ENCODE measurements at regions not wholly inside any gene's neighbourhood (a gene's known extent, or its start where the extent isn't known, plus 50 kb on each side); places are given as distances from the start of the nearest gene placed in this dataset.
A peak's percentile ranks its signal among the peaks of the same experiment; 100 is the strongest.
"Not testable (repeated sequence)": the region's sequence is repeated elsewhere in the genome, so short reads cannot be mapped to it uniquely, and the experiment has no call there.

DNA sequence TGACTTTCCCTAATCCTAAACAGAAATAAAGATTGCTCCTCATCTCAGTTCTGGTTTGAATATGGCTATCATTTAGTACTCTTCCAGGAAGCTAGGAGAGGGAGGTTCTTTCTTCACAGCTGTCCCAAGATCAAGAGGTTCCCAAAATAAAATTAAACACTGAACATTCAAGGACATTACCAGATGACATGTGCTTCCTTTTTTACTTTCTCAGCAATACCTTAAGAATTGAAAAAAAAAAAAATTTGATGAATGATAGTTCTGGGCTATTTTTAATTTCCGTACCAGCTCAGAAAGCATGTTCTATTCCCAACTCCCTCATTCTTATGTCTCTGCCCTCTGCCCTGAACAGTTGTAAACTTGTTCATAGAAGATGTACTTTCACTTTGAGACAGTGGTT lies 61.7 kb upstream of the MYL1 start:
- H3K36me3 Mint-ChIP-seq (ENCODE audit: low read depth), result no peaks in the 10 kb centered on the region
- peaks cover 23% of the 10 kb centered on the region for H3K27me3 Mint-ChIP-seq (ENCODE audit: low read depth)
- no peaks in the 10 kb centered on the region for H3K4me1 Mint-ChIP-seq (ENCODE audit: low read depth)
- no peak for DNase-seq (ENCODE audit: low spot score)
- no peak overlapping the region for H3K4me3 Mint-ChIP-seq (ENCODE audit: unreplicated experiment)
- TF ChIP-seq, protein P1, sequence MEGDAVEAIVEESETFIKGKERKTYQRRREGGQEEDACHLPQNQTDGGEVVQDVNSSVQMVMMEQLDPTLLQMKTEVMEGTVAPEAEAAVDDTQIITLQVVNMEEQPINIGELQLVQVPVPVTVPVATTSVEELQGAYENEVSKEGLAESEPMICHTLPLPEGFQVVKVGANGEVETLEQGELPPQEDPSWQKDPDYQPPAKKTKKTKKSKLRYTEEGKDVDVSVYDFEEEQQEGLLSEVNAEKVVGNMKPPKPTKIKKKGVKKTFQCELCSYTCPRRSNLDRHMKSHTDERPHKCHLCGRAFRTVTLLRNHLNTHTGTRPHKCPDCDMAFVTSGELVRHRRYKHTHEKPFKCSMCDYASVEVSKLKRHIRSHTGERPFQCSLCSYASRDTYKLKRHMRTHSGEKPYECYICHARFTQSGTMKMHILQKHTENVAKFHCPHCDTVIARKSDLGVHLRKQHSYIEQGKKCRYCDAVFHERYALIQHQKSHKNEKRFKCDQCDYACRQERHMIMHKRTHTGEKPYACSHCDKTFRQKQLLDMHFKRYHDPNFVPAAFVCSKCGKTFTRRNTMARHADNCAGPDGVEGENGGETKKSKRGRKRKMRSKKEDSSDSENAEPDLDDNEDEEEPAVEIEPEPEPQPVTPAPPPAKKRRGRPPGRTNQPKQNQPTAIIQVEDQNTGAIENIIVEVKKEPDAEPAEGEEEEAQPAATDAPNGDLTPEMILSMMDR (IDR thresholded peaks at IDR 0.05), result no peak
- H3K9me3 Mint-ChIP-seq (ENCODE audit: low read depth), result peaks cover 5% of the 10 kb centered on the region
- H3K27ac Mint-ChIP-seq (ENCODE audit: unreplicated experiment), result no peak overlapping the region

DNA sequence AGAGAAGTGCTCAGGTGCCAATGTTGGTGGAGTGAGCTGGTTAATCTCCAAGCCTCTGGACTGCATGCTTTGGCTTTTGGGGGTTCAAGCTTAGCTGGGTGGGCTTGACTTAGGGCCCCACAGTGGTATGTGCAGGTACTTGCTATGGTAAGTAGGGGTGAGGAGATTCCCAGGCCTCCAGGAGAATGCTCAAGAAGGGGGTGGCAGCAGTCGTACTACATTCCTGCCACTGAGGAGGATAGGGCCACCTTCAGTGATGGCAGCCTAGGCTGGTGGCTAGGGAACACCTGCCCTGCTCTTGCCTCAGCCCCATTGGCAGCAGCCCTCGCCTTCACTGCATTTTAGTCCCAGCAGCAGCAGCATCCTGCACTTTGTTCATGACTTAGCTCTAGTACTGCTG lies 55.6 kb upstream of the MYL1 start:
- Mint-ChIP-seq H3K9me3 (ENCODE audit: low read depth) (no peaks in the 10 kb centered on the region), H3K27me3 (ENCODE audit: low read depth) (peaks cover 4% of the 10 kb centered on the region), H3K4me1 (ENCODE audit: low read depth) (no peaks in the 10 kb centered on the region), H3K27ac (ENCODE audit: unreplicated experiment) (no peak overlapping the region), H3K4me3 (ENCODE audit: unreplicated experiment) (no peak overlapping the region), H3K36me3 (ENCODE audit: low read depth) (no peaks in the 10 kb centered on the region)
- peak; percentile 51 for DNase-seq (ENCODE audit: low spot score)
- TF ChIP-seq, protein P1 (IDR thresholded peaks at IDR 0.05), result no peak

DNA sequence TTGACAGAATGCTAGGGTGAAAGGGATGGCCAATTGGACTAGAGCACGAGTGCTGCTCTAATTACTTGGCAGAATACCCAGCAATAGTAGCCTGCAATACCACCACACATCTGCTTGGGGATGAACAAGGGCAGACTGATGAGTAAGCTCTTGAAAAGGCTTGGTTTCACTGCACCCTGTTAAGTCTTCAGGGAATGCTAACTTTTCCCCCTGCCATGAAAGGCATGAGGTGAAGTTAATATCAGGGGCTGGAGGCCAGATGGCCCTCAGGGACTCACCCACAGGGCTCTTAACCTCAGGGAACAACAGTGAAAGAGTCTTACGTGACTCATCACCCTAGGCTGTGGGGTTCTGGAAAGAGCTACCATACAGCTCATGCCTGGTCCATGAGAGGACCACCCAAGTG lies 51.7 kb upstream of the MYL1 start:
- Mint-ChIP-seq H3K27ac (ENCODE audit: unreplicated experiment) (no peak overlapping the region), H3K4me3 (ENCODE audit: unreplicated experiment) (no peak overlapping the region), H3K4me1 (ENCODE audit: low read depth) (no peaks in the 10 kb centered on the region), H3K27me3 (ENCODE audit: low read depth) (no peaks in the 10 kb centered on the region), H3K36me3 (ENCODE audit: low read depth) (no peaks in the 10 kb centered on the region), H3K9me3 (ENCODE audit: low read depth) (no peaks in the 10 kb centered on the region)
- TF ChIP-seq, protein P1 (IDR thresholded peaks at IDR 0.05), result no peak
- DNase-seq (ENCODE audit: low spot score), result no peak

DNA sequence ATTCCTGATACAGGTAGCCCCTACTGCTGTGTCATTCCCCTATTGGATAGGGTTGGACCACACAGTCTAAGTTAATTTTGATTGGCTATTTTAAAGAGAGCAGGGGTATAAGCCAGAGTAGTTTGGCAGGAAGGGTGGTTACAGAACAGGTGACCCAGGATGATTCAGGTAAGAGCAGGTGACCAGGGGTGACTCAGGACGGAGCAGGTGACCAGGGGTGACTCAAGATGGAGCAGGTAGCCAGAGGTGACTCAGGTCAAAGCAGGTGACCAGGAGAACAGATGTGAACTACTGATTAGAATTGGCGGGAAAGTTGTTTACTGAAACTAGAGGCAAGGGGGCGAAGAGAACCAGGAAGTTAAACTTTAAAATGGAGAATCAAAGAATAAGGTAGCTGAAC lies 50.5 kb upstream of the MYL1 start:
- not testable (repeated sequence) for H3K36me3 Mint-ChIP-seq (ENCODE audit: low read depth); H3K4me3 Mint-ChIP-seq (ENCODE audit: unreplicated experiment); H3K27ac Mint-ChIP-seq (ENCODE audit: unreplicated experiment)

More for the DNA sequence above, 50.5 kb upstream of the MYL1 start:
- H3K4me1 Mint-ChIP-seq (ENCODE audit: low read depth); H3K27me3 Mint-ChIP-seq (ENCODE audit: low read depth); H3K9me3 Mint-ChIP-seq (ENCODE audit: low read depth); DNase-seq (ENCODE audit: low spot score): not testable (repeated sequence)

Measured in chondrocyte (in vitro differentiated cells).